KMS-11 (cell line): ENCODE measurements at regions not wholly inside any gene's neighbourhood (a gene's known extent, or its start where the extent isn't known, plus 50 kb on each side); places are given as distances from the start of the nearest gene placed in this dataset.

ENCODE experiments used
- H2AFZ ChIP-seq: fragments of 200-600 bp; sonication (generic); 2 replicates; pipeline ENCODE4 v1.6.1; 2016; ENCODE audit warnings: antibody characterized with exemption, mixed run types, low read depth
- H3K27ac ChIP-seq: fragments of 200-600 bp; sonication (generic); 2 replicates; pipeline ENCODE4 v1.6.1; 2016; ENCODE audit warnings: mild to moderate bottlenecking, mixed run types
- H3K27me3 ChIP-seq: fragments of 200-600 bp; sonication (generic); 2 replicates; pipeline ENCODE4 v1.6.1; 2017; ENCODE audit warnings: mild to moderate bottlenecking, low read depth, mixed run types, moderate library complexity; ENCODE audit not compliant: insufficient read depth
- H3K36me3 ChIP-seq: fragments of 200-600 bp; sonication (generic); 2 replicates; pipeline ENCODE4 v1.6.1; 2017; ENCODE audit warnings: mild to moderate bottlenecking, mixed run types; ENCODE audit not compliant: insufficient read depth
- H3K4me1 ChIP-seq: fragments of 200-600 bp; sonication (generic); 2 replicates; pipeline ENCODE4 v1.6.1; 2016; ENCODE audit warnings: mild to moderate bottlenecking, low read depth, mixed run types; ENCODE audit not compliant: poor library complexity, severe bottlenecking
- H3K4me2 ChIP-seq: fragments of 200-600 bp; sonication (generic); 2 replicates; pipeline ENCODE4 v1.7.0; 2016; ENCODE audit warnings: mild to moderate bottlenecking, mixed run types
- H3K4me3 ChIP-seq: fragments of 200-600 bp; sonication (generic); IDR thresholded peaks from 2 replicates; pipeline ENCODE4 v1.6.1; 2017; ENCODE audit warnings: low read depth, low read length, mixed read lengths; ENCODE audit not compliant: insufficient read depth
- H3K79me2 ChIP-seq: fragments of 200-600 bp; sonication (generic); 2 replicates; pipeline ENCODE4 v1.6.1; 2016; ENCODE audit warnings: low read depth, mixed run types; ENCODE audit not compliant: insufficient read depth
- H3K9ac ChIP-seq: fragments of 200-600 bp; sonication (generic); 2 replicates; pipeline ENCODE4 v1.6.1; 2016; ENCODE audit warnings: mild to moderate bottlenecking, mixed run types
- H4K20me1 ChIP-seq: fragments of 200-600 bp; sonication (generic); 2 replicates; pipeline ENCODE4 v1.6.1; 2016; ENCODE audit warnings: mild to moderate bottlenecking, mixed run types; ENCODE audit not compliant: insufficient read depth
- CTCF ChIP-seq: fragments of 200-600 bp; sonication (generic); conservative IDR thresholded peaks from 2 replicates; pipeline ENCODE4 v1.6.1; 2017; ENCODE audit warnings: low read depth, mild to moderate bottlenecking, antibody characterized with exemption, low read length, moderate library complexity, mixed read lengths

DNA sequence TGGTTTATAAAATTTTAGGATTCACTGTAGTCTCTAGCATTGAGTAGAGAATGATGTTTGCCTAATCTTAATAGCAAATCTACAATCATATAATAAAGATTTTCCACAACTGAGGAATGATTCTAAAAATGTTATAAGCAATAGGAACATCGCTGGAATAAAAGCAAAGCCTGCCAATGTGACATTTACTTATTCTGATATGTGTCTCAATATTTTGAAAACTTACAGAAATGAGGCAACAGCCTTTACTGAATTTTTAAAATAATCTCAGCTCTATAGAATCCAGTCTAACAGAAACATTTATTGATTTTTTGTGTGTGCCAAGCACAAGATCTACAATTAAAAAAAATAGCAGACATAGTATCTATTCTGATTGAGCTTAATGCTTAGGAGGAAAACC, 303.7 kb upstream of the CCDC179 start:
- no peak overlapping the region for H3K4me3 ChIP-seq
- H3K79me2 ChIP-seq = no peaks in the 10 kb centered on the region
- TF ChIP-seq CTCF = no peak
- no peak overlapping the region for H3K4me2 ChIP-seq
- H3K36me3 ChIP-seq = no peaks in the 10 kb centered on the region
- no peaks in the 10 kb centered on the region for H3K27me3 ChIP-seq
- no peak overlapping the region for H3K9ac ChIP-seq
- no peaks in the 10 kb centered on the region for H4K20me1 ChIP-seq
- H3K4me1 ChIP-seq = no peaks in the 10 kb centered on the region
- no peak overlapping the region for H2AFZ ChIP-seq
- no peak overlapping the region for H3K27ac ChIP-seq

DNA sequence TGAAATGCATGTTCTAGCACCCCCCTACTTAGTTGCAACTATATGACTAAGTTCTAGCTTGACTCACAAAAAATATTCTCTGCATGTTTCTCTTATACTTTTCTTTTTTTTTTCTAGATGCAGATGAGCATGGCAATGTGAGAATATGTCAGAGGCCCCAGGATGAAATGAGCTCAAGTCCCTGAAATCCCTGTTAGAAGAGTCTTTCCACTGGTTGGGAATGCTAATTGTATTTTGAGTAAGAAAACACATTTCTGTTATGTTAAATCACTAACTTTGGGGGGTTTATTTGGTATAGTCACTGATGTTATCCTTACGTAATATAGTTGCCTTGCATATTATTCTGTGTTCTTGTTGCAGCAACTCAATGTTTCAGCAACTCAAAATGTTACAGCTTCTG, 306.1 kb upstream of the CCDC179 start:
- Histone ChIP-seq H3K36me3 (no peaks in the 10 kb centered on the region), H2AFZ (no peak overlapping the region)

DNA sequence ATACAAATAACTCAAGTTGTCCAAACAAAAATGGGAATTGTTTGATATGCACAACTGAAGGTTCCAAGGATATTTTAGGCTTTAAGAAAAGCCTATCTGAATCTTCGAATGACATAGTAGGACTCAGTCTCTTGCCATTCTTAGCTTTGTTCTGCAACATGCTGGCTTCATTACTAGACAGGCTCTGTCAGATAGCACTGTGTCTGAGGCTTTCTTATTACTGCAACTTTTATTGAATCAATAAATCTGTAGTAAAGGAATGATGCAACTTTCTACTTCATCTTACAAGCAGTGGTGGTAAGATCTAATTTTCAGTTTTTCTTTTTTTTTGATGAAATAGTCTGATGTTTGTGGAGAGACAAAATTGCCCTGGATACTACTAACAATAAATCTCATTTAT, 319.3 kb upstream of the CCDC179 start:
- Histone ChIP-seq H3K9ac (no peak overlapping the region), H3K4me3 (no peak overlapping the region), H3K79me2 (no peaks in the 10 kb centered on the region), H2AFZ (no peak overlapping the region), H3K27me3 (no peaks in the 10 kb centered on the region), H3K4me1 (no peaks in the 10 kb centered on the region), H3K27ac (no peak overlapping the region), H3K36me3 (no peaks in the 10 kb centered on the region), H4K20me1 (no peaks in the 10 kb centered on the region), H3K4me2 (no peak overlapping the region)
- TF ChIP-seq CTCF = no peak

More for the DNA sequence above, 306.1 kb upstream of the CCDC179 start:
- no peaks in the 10 kb centered on the region for H3K79me2 ChIP-seq
- no peaks in the 10 kb centered on the region for H4K20me1 ChIP-seq
- H3K4me1 ChIP-seq = no peaks in the 10 kb centered on the region
- H3K9ac ChIP-seq = no peak overlapping the region
- no peaks in the 10 kb centered on the region for H3K27me3 ChIP-seq
- no peak overlapping the region for H3K27ac ChIP-seq
- no peak for TF ChIP-seq CTCF
- H3K4me2 ChIP-seq = no peak overlapping the region
- H3K4me3 ChIP-seq = no peak overlapping the region

DNA sequence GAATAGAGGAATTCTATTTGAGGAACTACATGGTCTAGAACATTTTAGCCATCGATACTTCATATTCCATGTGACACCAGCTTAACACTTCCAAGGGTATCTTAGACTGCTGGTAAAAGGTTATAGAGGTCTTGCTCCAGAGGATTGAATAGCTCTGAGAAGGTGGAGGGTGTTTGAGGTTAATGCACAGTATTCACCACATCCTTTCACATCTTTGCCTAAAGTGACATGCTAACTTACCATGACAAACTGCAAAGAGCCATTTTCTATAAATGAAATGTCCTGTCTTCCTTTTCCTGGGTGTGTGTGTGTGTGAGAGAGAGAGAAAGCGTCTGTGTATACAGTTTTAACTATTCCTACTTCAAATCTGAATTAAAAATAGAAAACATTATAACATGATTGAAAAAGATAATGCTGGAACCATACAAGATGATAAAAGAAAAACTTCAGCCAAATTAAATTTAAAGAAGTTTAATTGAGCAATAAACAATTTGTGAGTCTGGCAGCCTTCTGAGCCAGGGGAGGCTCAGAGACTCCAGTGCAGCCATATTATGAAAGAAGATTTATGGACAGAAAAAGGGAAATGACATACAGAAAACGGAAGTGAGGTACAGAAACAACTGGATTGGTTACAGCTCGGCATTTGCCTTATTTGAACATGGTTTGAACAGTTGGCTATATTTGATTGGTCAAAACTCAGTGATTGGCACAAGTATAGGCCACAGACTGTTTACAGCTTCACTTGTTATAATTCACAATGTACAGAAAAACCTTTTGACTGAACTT, 320.9 kb upstream of the CCDC179 start:
- H3K4me2 ChIP-seq = no peak overlapping the region
- H3K27ac ChIP-seq = no peak overlapping the region
- H3K9ac ChIP-seq = no peak overlapping the region
- no peak overlapping the region for H3K4me3 ChIP-seq
- H3K4me1 ChIP-seq = no peaks in the 10 kb centered on the region
- H3K79me2 ChIP-seq = no peaks in the 10 kb centered on the region
- TF ChIP-seq CTCF = no peak
- no peaks in the 10 kb centered on the region for H4K20me1 ChIP-seq
- H3K27me3 ChIP-seq = no peaks in the 10 kb centered on the region
- H3K36me3 ChIP-seq = no peaks in the 10 kb centered on the region
- H2AFZ ChIP-seq = no peak overlapping the region
